ENCODE measurements at regions not wholly inside any gene's neighbourhood (a gene's known extent, or its start where the extent isn't known, plus 50 kb on each side); places are given as distances from the start of the nearest gene placed in this dataset.

DNA sequence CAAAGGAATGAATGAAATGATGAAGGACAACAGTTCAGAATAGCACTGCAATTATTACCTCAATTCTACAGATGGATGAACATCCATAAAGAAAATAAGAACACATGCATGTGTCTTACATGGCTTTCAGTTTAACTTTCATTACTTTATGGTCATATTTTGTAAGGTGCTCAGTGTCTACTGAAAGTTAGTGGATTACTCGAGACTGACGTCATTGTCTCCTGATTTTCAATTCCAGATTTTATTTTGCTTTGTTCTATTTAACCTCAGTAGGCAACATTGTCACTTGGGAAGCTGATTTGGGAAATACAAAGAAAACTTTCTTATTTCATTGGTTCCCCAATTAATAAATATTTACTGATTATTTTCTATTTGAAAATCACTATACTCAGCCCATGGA is 363.7 kb downstream of the CHSY3 start:
- Histone ChIP-seq H3K27ac (ENCODE audit: control insufficient read depth, insufficient read depth) (no peak overlapping the region), H3K4me1 (ENCODE audit: control insufficient read depth, insufficient read depth, low read length) (no peaks in the 10 kb centered on the region), H3K4me2 (ENCODE audit: control insufficient read depth, insufficient read depth) (no peak overlapping the region), H2AFZ (ENCODE audit: control insufficient read depth, low read depth, low read length) (no peak overlapping the region), H3K4me3 (no peak overlapping the region), H3K9ac (ENCODE audit: control insufficient read depth, insufficient read depth, low read length) (no peak overlapping the region), H3K27me3 (replicated peaks in 1 of 2; ENCODE audit: control insufficient read depth in 2 of 2, insufficient read depth in 2 of 2, low read length in 1 of 2) (no peaks in the 10 kb centered on the region), H3K36me3 (ENCODE audit: control insufficient read depth in 2 of 2, insufficient read depth in 2 of 2, low read length in 1 of 2) (no peaks in the 10 kb centered on the region), H3K79me2 (ENCODE audit: control insufficient read depth, insufficient read depth, low read length) (no peaks in the 10 kb centered on the region), H3K9me3 (replicated peaks; ENCODE audit: control insufficient read depth, insufficient read depth, low read length) (no peaks in the 10 kb centered on the region), H4K20me1 (ENCODE audit: control insufficient read depth, insufficient read depth) (no peaks in the 10 kb centered on the region)
- 48% methylated on average over 2 of the region's 2 CpGs for WGBS (ENCODE audit: insufficient coverage, insufficient replicate concordance, low lambda C conversion rate, missing lambda C conversion rate)
- POLR2A ChIA-PET = no interaction called here
- CTCF ChIA-PET = no interaction called here
- in situ Hi-C loops (cut with MboI) = no loop called here
- SMC1A ChIA-PET (ENCODE audit: uncharacterized antibody, unreplicated experiment) = no interaction called here
- no TSS peak for BruUV-seq (replicated peaks)
- intact Hi-C loops (cut with micrococcal nuclease; ENCODE audit: unreplicated experiment) = no loop called here
- FAIRE-seq = no peak
- RAD21 ChIA-PET (ENCODE audit: unreplicated experiment) = no interaction called here
- no peak for DNase-seq (ENCODE audit: low read depth, low spot score)
- TF ChIP-seq NFYB (IDR thresholded peaks at IDR 0.05; ENCODE audit: insufficient read depth, low read depth, low read length) (no peak), RELA (IDR thresholded peaks at IDR 0.05; ENCODE audit: borderline replicate concordance, partially characterized antibody) (no peak), EP300 (IDR thresholded peaks at IDR 0.05; ENCODE audit: borderline replicate concordance in 1 of 2, control insufficient read depth in 1 of 2, low read depth in 2 of 2, low read length in 2 of 2) (no peak), PAX8 (IDR thresholded peaks at IDR 0.05) (no peak), NRF1 (conservative IDR thresholded peaks at IDR 0.05; ENCODE audit: low read depth, low read length) (no peak), SMC3 (IDR thresholded peaks at IDR 0.05; ENCODE audit: borderline replicate concordance, low read length) (no peak), MAX (IDR thresholded peaks at IDR 0.05; ENCODE audit: low read depth, low read length) (no peak), HSF1 (IDR thresholded peaks at IDR 0.05; ENCODE audit: low read depth, low read length) (no peak), CBX5 (IDR thresholded peaks at IDR 0.05; ENCODE audit: low read depth) (no peak), CREB1 (IDR thresholded peaks at IDR 0.05; ENCODE audit: low read depth) (no peak), TARDBP (IDR thresholded peaks at IDR 0.05; ENCODE audit: borderline replicate concordance) (no peak), SMAD5 (IDR thresholded peaks at IDR 0.05; ENCODE audit: low read depth) (no peak), SIX5 (IDR thresholded peaks at IDR 0.05; ENCODE audit: low read depth, low read length, severe bottlenecking) (no peak), PKNOX1 (IDR thresholded peaks at IDR 0.05) (no peak)
- ATAC-seq = no peak
